CD4-positive, alpha-beta T cell treated with Interleukin-15 for 4 hours (primary cell): ENCODE measurements at regions not wholly inside any gene's neighbourhood (a gene's known extent, or its start where the extent isn't known, plus 50 kb on each side); places are given as distances from the start of the nearest gene placed in this dataset.
"Not testable (repeated sequence)": the region's sequence is repeated elsewhere in the genome, so short reads cannot be mapped to it uniquely, and the experiment has no call there.

Experiments
- DNase-seq: peaks from one replicate; pipeline ENCODE4 v3.0.0-alpha.2; 2020; ENCODE audit warnings: low spot score

- no peak for DNase-seq
Observed at GRCh38 chr10:23493711-23494110, 54.8 kb downstream of the OTUD1 start.

- no peak for DNase-seq
Observed at GRCh38 chr10:23496727-23497126, 57.9 kb downstream of the OTUD1 start.

DNA sequence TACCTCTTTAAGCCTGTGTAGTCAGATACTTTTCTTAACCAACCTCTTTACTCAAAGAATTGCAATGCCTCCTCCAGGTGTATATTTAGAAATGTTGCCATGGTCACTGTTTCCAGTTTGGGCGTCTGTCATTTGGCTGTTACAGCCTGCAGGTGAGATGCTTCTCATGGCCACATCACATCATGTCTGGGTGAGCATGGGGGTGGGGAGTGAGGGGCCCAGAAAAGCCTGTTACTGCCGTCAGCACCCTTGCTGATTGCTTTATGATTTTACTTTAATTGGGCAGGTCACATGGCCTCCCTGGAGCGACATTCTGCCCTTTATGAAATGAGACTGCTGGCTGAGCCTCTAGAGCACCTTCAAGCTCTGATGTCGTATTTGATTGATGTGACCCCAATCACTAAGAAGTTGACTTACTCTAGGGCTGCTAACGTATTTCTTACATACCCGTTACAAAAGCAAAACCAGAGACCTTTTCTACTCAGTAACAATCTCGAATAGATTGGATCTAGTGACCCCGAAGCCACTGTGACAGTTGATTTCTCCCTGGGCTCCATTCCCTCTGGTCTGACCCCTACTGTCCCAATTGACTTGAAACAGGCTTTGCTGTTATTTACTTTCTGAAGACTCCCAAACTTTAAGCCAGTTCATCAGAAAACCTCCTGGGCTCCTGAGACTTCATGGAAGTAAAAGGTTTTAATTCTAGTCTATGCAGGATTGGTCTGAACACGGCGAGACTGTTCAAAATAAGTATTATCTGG lies 60.7 kb downstream of the OTUD1 start:
- DNase-seq: no peak

DNA sequence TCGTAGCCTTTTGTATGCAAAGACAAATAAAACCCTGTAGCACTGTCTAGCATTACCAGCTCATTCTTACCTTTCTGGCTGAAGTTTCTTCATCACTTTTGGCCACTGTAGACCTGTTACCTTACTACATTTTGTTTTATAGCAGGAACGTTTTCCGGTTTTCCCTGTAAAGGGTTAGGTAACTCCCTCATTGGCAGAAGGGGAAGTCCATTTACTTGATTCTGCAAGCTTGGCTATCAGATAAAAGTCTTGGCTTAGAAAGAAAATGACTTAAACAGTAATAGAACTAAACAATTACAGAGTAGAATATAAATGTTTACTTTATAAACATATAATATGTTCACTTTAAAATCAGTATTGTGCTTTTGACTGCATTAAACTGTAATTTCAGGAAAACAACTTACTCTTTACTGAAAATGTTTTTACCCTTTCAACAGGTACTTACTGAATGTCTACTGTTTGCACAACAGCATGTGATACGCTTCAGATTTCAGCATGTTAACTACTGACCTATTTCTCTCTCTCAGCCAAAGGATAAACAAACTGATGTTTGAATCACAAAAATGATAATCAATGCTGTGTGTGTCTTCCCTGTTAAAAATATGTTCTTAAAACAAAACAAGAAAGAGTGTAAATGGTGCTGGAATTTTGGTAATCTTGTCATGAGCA lies 67.1 kb downstream of the OTUD1 start:
- DNase-seq: no peak

GRCh38 chr10:23512355-23513058 lies 73.6 kb downstream of the OTUD1 start:
- no peak for DNase-seq

GRCh38 chr10:23513621-23514020 lies 74.7 kb downstream of the OTUD1 start:
- not testable (repeated sequence) for DNase-seq

DNA sequence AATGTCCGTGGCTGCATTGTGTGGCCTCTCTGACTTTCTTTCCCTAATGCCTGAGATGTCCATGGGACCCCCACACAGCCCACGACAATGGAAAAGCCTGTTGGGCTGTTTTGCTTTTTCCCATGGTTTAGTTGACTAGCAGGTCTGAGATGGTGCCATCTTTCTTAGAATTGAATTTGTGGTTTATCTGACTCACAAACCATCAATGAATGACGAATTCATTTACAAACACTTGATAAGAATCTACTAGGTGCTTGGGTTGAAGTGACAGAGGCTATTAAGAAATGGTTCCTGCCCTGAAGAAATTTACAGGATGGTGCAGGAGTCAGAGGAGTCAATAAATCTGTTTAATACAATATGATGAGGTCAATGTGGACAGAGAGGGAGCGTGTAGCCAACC lies 75.4 kb downstream of the OTUD1 start:
- DNase-seq: no peak

- DNase-seq: no peak
Observed at GRCh38 chr10:23516530-23516929, 77.7 kb downstream of the OTUD1 start.

DNA sequence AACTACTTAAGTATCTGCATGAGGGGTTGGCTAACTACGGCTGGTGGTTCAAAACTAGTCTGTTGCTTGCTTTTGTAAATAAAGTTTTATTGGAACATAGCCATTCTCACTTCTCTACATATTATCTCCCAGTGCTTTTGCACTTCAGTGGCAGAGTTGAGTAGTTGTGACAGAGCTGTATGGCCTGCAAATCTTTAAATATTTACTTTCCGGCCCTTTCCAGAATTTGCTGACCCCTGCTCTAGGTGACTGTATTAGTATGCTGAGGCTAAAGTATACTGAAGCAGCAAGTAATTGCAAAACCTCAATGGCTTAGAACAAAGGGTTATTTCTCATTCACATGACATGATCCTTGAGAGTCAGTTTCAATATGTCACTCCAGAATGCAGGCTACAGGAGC lies 78.3 kb downstream of the OTUD1 start:
- DNase-seq: no peak

GRCh38 chr10:23521735-23522134 lies 82.9 kb downstream of the OTUD1 start:
- DNase-seq: no peak

DNA sequence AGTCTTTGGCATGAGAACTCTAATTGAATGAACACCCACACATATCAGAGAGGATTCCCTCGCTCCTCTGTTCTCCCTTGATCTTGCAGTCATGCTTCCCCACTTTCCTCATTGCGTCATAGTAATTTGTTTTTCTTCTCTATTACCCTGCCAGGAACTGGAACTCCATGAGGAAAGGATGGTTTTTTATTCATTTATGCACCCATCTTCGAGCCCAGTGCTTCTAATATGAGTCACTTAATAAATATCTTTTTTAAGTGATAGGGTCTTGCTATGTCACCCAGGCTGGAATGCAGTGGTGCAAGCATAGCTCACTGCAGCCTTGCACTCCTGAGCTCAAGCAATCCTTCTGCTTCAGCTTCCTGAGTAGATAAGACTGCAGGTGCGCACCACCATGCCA lies 83.5 kb downstream of the OTUD1 start:
- no peak for DNase-seq

GRCh38 chr10:23523251-23523650 lies 84.4 kb downstream of the OTUD1 start:
- DNase-seq: no peak

DNA sequence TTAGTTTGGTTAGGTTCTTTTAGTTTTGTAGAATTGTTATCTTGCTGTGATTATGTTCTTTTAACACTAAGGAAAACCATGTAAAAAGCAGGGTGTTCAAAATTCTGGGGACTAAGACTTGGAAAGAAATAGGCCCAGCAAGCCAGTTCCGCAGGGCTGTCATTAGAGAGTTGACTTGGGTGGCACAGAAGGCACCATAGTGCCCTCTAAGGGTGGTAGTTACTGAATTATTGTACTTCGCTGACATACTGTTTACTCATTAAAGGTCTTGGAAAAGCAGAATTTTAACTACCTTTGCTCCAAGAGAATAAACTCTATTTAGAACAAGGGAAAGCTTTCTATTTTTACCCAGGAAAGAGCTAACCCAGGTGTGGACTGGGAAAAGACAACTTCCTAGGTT lies 86.5 kb downstream of the OTUD1 start:
- peak; percentile 17 for DNase-seq

DNA sequence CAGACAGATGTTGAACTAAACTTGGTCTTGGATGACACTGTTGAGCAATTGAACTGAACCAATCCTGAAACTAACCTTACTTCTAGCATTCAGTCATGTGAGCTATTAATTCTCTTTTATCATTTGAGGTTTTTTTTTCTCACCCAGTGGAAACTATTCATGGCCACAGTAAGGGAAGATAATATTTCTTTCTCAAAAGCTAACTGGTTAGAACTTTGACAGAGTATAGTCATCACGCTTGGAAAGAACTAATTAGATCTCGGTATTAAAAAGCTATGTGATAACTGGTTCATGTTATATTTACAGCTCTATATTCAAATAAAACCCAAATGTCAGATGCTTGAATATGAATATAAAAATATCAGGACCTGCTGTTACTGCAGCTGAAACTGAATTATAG lies 89.5 kb downstream of the OTUD1 start:
- DNase-seq: no peak

- DNase-seq: no peak
Observed at GRCh38 chr10:23529625-23530024, 90.8 kb downstream of the OTUD1 start.

- no peak for DNase-seq
Observed at GRCh38 chr10:23530079-23530478, 91.2 kb downstream of the OTUD1 start.

DNA sequence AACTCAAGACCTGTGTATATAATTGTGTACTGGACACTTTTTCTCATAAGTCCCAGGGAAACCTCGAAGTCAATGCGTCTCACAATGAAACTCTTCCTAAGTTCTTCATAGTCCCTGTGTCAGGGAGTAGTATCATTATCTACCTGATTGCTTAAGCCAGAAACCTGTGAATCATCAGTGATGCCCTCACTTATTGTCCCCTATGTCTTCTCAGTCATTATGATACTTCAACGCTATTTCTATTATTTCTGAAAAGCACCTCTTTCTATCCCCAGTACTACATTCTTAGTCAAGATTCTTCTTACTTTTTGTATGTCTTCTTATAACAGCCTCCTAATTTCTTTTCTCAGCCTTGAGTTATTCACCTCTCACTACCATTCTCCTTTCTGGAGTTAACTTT lies 94.3 kb downstream of the OTUD1 start:
- no peak for DNase-seq

DNA sequence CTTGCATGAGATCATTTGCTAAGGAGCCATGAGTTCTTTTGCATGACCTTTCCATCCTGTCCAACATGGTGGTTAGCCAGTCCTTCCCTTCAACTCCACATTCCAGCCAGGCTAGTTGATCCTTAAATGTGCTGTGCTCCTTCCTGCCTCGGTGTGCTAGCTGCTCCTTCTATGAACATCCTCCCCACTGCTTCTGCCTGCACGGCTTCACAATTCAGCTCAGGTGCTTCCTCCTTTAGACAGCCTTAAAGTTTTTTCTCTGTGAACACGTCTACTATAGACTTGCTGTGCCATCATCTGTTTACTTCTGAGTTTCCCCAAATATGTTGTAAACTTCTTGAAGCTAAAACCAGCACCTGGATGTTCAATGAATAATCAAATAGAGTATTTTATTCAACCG lies 95.5 kb downstream of the OTUD1 start:
- DNase-seq: no peak

GRCh38 chr10:23534761-23535160 lies 95.9 kb downstream of the OTUD1 start:
- no peak for DNase-seq

DNA sequence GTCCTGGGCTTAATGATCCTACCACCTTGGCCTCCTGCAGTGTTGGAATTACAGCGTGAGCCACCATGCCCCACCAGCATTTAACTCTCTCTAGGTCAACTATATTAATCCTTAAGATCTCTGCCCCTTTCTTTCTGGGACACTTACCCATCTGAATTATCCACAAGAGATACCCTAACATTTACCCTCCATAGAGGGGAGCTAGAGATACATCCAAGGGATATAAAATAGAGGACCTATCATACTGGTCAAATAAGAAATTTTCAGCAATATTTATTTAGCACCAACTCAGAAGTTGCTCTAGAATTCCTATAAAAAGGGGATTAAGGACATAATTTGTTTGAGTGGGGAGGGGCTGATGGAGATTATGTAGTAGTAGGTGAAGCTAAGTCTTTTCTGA lies 96.5 kb downstream of the OTUD1 start:
- no peak for DNase-seq

DNA sequence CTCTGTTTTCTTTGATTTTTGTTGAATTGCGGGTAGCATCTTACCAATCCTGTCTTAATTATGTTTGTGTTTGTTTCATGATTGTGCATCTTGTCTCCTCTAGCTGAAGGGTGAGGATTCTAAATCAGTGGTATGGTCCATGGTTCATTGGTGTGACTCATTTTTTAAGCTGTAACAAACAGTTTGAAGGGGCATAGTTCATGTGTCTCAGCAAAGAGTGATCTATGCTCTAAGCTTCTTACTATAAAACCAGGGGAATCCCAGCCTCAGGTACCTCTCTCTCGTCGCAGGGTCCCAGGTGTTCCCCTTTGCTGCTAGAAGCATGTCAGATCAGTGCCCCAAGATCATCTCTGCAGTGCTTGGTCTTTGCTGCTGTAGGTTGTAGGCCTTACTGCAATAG lies 100.1 kb downstream of the OTUD1 start:
- DNase-seq: no peak

DNA sequence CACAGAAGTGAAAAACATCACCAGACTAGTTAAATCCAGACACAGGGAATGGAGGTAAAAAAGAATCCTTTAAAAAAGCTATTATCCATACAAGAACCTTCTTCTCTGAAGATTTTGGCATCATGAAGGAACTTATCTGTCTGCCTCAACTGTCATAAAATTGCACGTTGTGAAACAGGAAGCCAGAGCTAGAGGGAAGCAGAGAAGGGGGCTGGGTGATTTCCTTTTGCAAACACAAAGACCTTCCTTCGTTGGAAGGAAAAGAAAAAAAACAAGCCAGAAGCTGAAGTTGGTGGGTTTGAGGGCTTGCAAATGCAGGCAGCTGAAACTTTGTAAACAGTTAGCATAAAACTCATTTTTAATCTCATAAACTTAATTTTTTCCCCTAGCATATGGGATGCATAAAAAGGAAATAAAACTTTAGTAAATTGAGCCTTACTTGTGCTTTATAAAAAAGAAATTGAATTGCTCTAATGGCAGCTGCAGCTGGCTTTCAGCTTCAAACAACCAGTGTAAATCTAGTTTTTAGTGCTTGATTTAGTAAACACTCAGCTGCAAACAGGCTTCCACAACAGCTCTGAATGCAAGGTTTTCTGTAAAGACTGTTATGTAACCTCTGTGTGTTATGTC lies 101.6 kb downstream of the OTUD1 start:
- DNase-seq: no peak
